Breast epithelium (tissue), 4 donors: ENCODE measurements at regions not wholly inside any gene's neighbourhood (a gene's known extent, or its start where the extent isn't known, plus 50 kb on each side); places are given as distances from the start of the nearest gene placed in this dataset.
"Not testable (repeated sequence)": the region's sequence is repeated elsewhere in the genome, so short reads cannot be mapped to it uniquely, and the experiment has no call there.

Experiments
- DNase-seq, 2 donors: peaks; one replicate each; pipeline ENCODE4 v3.0.0-alpha.2; 2019; ENCODE audit warnings: low spot score in 2 of 2
- H3K27ac ChIP-seq, 2 donors: fragments of 200-600 bp; sonication (generic) in 1 of 2; one replicate each; pipeline ENCODE4 v1.5.1; 2016 to 2019; ENCODE audit warnings: mild to moderate bottlenecking in 1 of 2
- H3K27me3 ChIP-seq, 2 donors: fragments of 200-600 bp; sonication (generic) in 1 of 2; one replicate each; pipeline versions ENCODE4 v1.5.1 to v1.6.0; 2017 to 2019; ENCODE audit warnings: control low read depth in 1 of 2, mild to moderate bottlenecking in 1 of 2
- H3K36me3 ChIP-seq: fragments of 200-600 bp; one replicate; pipeline ENCODE4 v1.5.1; 2019
- H3K4me1 ChIP-seq, 2 donors: fragments of 200-600 bp; sonication (generic); one replicate each; pipeline ENCODE4 v1.5.1; 2016 to 2019; ENCODE audit warnings: control low read depth in 1 of 2
- H3K4me3 ChIP-seq, 3 donors: fragments of 200-600 bp; sonication (generic); 1 replicate in 2 of 3; 2 replicates in 1 of 3; pipeline ENCODE4 v1.5.1; 2016 to 2019; ENCODE audit warnings: mild to moderate bottlenecking in 3 of 3, moderate library complexity in 2 of 3
- H3K9me3 ChIP-seq, 2 donors: fragments of 200-600 bp; sonication (generic) in 1 of 2; one replicate each; pipeline ENCODE4 v1.5.1; 2016 to 2019; ENCODE audit warnings: control low read depth in 1 of 2
- CTCF ChIP-seq, 3 donors: fragments of 450-650 bp; IDR thresholded peaks; one replicate each; pipeline ENCODE4 v1.5.1; 2016 to 2017; ENCODE audit warnings: antibody characterized with exemption in 3 of 3, mild to moderate bottlenecking in 3 of 3, moderate library complexity in 3 of 3
- POLR2A ChIP-seq: fragments of 450-650 bp; IDR thresholded peaks from one replicate; pipeline ENCODE4 v1.6.1; 2016; ENCODE audit warnings: antibody characterized with exemption, mild to moderate bottlenecking, moderate library complexity
- POLR2AphosphoS5 ChIP-seq, 3 donors: sonication (generic); formaldehyde crosslinking; IDR thresholded peaks; one replicate each; pipeline ENCODE4 v1.6.1; 2017; ENCODE audit warnings: antibody characterized with exemption in 3 of 3
- intact Hi-C: fragments of 100-400 bp; cut with DNase I; formaldehyde crosslinking; loops from one replicate; pipeline ENCODE4 v1.15.1; 2023; ENCODE audit warnings: low total_unique reads

DNA sequence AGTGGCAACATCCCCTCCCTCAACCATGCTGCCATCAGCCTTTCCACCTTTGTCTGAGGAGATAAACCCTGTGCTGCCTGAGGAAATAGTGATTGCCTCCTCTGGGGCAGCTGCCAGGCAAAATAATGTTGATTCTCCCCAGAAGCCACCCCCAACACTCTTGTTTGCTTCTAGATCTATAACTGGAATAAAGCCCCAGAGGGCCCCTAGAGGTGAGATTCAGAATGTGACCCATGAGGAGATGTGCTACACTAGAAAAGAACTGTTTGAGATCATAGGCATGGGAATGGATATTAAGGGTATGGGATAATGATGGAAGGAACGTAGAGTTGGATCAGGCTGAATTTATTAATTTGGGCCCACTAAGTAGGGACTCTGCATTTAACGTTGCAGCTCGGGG, 116.3 kb upstream of the RMP24 start:
- H3K27me3 ChIP-seq: peaks cover 0 to 4% of the 10 kb centered on the region in 2 donors
- no peaks in the 10 kb centered on the region for H3K36me3 ChIP-seq
- H3K4me3 ChIP-seq: no peak overlapping the region
- TF ChIP-seq POLR2AphosphoS5 (IDR thresholded peaks at IDR 0.05) (no peak), CTCF (IDR thresholded peaks at IDR 0.05) (no peak), POLR2A (no peak)
- intact Hi-C loops: no loop called here
- H3K9me3 ChIP-seq: no peaks in the 10 kb centered on the region
- DNase-seq: no peak
- H3K4me1 ChIP-seq: no peaks in the 10 kb centered on the region
- H3K27ac ChIP-seq: no peak overlapping the region

GRCh38 chr18:35856721-35857120, 115.8 kb upstream of the RMP24 start:
- H3K36me3 ChIP-seq, H3K27ac ChIP-seq, intact Hi-C loops, H3K4me1 ChIP-seq, H3K27me3 ChIP-seq, H3K4me3 ChIP-seq, DNase-seq, H3K9me3 ChIP-seq: not testable (repeated sequence)

GRCh38 chr18:35857581-35857980, 114.9 kb upstream of the RMP24 start:
- H3K4me3 ChIP-seq, H3K4me1 ChIP-seq, H3K36me3 ChIP-seq, H3K9me3 ChIP-seq, intact Hi-C loops, DNase-seq, H3K27me3 ChIP-seq, H3K27ac ChIP-seq: not testable (repeated sequence)

GRCh38 chr18:35861367-35862118, 110.9 kb upstream of the RMP24 start:
- Histone ChIP-seq H3K36me3 (no peaks in the 10 kb centered on the region), H3K27ac (no peak overlapping the region), H3K4me3 (no peak overlapping the region), H3K27me3 (no peaks in the 10 kb centered on the region), H3K9me3 (no peaks in the 10 kb centered on the region), H3K4me1 (no peaks in the 10 kb centered on the region)
- intact Hi-C loops: no loop called here
- TF ChIP-seq CTCF (IDR thresholded peaks at IDR 0.05): no peak
- no peak for TF ChIP-seq POLR2A
- no peak for TF ChIP-seq POLR2AphosphoS5 (IDR thresholded peaks at IDR 0.05)
- DNase-seq: no peak

GRCh38 chr18:35862119-35862640, 110.3 kb upstream of the RMP24 start:
- Histone ChIP-seq H3K4me1 (no peaks in the 10 kb centered on the region), H3K9me3 (no peaks in the 10 kb centered on the region), H3K36me3 (no peaks in the 10 kb centered on the region), H3K4me3 (no peak overlapping the region), H3K27ac (no peak overlapping the region), H3K27me3 (no peaks in the 10 kb centered on the region)
- intact Hi-C loops: no loop called here
- DNase-seq: no peak
- TF ChIP-seq POLR2A: no peak
- TF ChIP-seq POLR2AphosphoS5 (IDR thresholded peaks at IDR 0.05): no peak
- no peak for TF ChIP-seq CTCF (IDR thresholded peaks at IDR 0.05)

DNA sequence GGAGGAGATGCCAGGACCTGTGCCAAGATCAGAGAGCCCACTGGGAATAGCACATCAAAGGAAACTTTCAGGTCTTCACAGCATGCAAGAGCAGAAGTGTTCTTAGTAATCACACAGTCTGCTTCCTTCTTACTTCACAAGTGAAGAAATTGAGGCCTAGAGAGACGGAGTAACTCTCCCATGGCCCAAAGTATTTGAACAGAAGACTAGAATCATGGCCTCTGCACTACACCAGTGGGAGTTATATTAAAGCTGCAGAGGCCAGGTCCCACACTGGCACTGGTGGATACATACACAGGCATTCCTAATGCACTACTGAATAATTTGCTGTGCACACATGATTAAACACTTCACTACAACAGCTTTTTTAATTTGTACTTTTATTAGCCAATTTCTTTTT, 107.6 kb upstream of the RMP24 start:
- Histone ChIP-seq H3K4me3 (no peak overlapping the region), H3K27ac (no peak overlapping the region), H3K9me3 (no peaks in the 10 kb centered on the region), H3K27me3 (no peaks in the 10 kb centered on the region), H3K36me3 (no peaks in the 10 kb centered on the region), H3K4me1 (no peaks in the 10 kb centered on the region)
- intact Hi-C loops: no loop called here
- TF ChIP-seq POLR2AphosphoS5 (IDR thresholded peaks at IDR 0.05) (no peak), CTCF (IDR thresholded peaks at IDR 0.05) (no peak), POLR2A (no peak)
- no peak for DNase-seq
